ENCODE measurements at regions not wholly inside any gene's neighbourhood (a gene's known extent, or its start where the extent isn't known, plus 50 kb on each side); places are given as distances from the start of the nearest gene placed in this dataset.

DNA sequence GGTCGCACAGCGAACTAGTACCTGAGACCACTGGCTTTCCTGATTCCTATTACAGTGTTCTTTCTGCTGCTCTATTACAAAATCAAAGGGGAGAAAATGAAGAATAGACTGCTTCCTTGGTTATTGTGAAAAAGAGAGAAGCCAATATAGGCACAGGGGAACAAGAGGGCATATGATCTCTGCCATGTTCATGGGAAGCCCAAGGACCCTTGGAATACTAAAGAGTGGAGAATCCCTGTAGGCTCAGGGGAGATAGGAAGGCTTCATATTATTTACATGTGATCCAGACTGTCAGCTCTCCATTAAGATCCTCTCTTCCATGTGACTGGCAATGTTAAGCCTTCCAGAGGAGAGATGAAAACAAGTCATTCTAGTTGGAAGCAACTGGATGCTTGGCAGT, 135.7 kb upstream of the MYCN start:
- TF ChIP-seq CTCF (IDR thresholded peaks at IDR 0.05) (no peak), ETV6 (CRISPR knock-in tag; IDR thresholded peaks at IDR 0.05) (no peak)
